GM23338 (cell line): ENCODE measurements at regions not wholly inside any gene's neighbourhood (a gene's known extent, or its start where the extent isn't known, plus 50 kb on each side); places are given as distances from the start of the nearest gene placed in this dataset.

Experiments
- ATAC-seq: fragments of 200-7000 bp; cut with Tn5 transposase; 3 replicates; pipeline ENCODE4 v1.9.1; 2020
- DNase-seq: peaks from one replicate; pipeline ENCODE4 v3.0.0-alpha.2; 2015; ENCODE audit warnings: low spot score
- H2AFZ ChIP-seq: fragments of 200-600 bp; sonication (generic); 2 replicates; pipeline ENCODE4 v1.8.0; 2016; ENCODE audit warnings: antibody characterized with exemption, mild to moderate bottlenecking, moderate library complexity
- H3F3A ChIP-seq: fragments of 200-600 bp; sonication (generic); replicated peaks from 2 replicates; pipeline ENCODE4 v1.8.0; 2017; ENCODE audit warnings: antibody characterized with exemption, mixed run types, low read depth
- H3K27ac ChIP-seq: fragments of 200-600 bp; sonication (generic); 2 replicates; pipeline ENCODE4 v1.6.1; 2016; ENCODE audit warnings: low read depth
- H3K27me3 ChIP-seq: fragments of 200-600 bp; sonication (generic); 2 replicates; pipeline ENCODE4 v1.8.0; 2016; ENCODE audit warnings: mild to moderate bottlenecking, mixed run types, moderate library complexity; ENCODE audit not compliant: insufficient read depth
- H3K36me3 ChIP-seq: fragments of 200-600 bp; sonication (generic); 2 replicates; pipeline ENCODE4 v1.8.0; 2016; ENCODE audit warnings: mild to moderate bottlenecking; ENCODE audit not compliant: insufficient read depth
- H3K4me1 ChIP-seq: fragments of 200-600 bp; sonication (generic); 2 replicates; pipeline ENCODE4 v1.8.0; 2016; ENCODE audit warnings: mild to moderate bottlenecking, moderate library complexity; ENCODE audit not compliant: insufficient read depth
- H3K4me2 ChIP-seq: fragments of 200-600 bp; sonication (generic); 2 replicates; pipeline ENCODE4 v1.7.1; 2017; ENCODE audit warnings: mixed run types
- H3K4me3 ChIP-seq: fragments of 200-600 bp; sonication (generic); 2 replicates; pipeline ENCODE4 v1.6.1; 2016; ENCODE audit warnings: mixed run types
- H3K79me2 ChIP-seq: fragments of 200-600 bp; sonication (generic); replicated peaks from 2 replicates; pipeline ENCODE4 v1.8.0; 2017; ENCODE audit warnings: mild to moderate bottlenecking; ENCODE audit not compliant: insufficient read depth
- H3K9me2 ChIP-seq: fragments of 200-600 bp; sonication (generic); 2 replicates; pipeline ENCODE4 v1.8.0; 2017; ENCODE audit not compliant: insufficient read depth
- H4K20me1 ChIP-seq: fragments of 200-600 bp; sonication (generic); replicated peaks from 2 replicates; pipeline ENCODE4 v1.8.0; 2017; ENCODE audit warnings: mild to moderate bottlenecking; ENCODE audit not compliant: insufficient read depth
- H3K27ac Mint-ChIP-seq: 2 replicates; pipeline ENCODE4 v1.8.0; 2020; ENCODE audit warnings: inconsistent platforms, mild to moderate bottlenecking, moderate library complexity, mixed read lengths
- H3K27me3 Mint-ChIP-seq: 3 replicates; pipeline ENCODE4 v1.8.0; 2022; ENCODE audit warnings: low read depth, mild to moderate bottlenecking, moderate library complexity, mixed read lengths, inconsistent platforms; ENCODE audit not compliant: insufficient read depth, poor library complexity
- H3K36me3 Mint-ChIP-seq: 3 replicates; pipeline ENCODE4 v1.8.0; 2021; ENCODE audit warnings: low read depth, mild to moderate bottlenecking, inconsistent platforms, moderate library complexity, mixed read lengths
- H3K4me1 Mint-ChIP-seq: 3 replicates; pipeline ENCODE4 v1.8.0; 2020; ENCODE audit warnings: mild to moderate bottlenecking, inconsistent platforms, mixed read lengths
- H3K4me3 Mint-ChIP-seq: 3 replicates; pipeline ENCODE4 v1.8.0; 2021; ENCODE audit warnings: moderate library complexity, mild to moderate bottlenecking, inconsistent platforms, mixed read lengths
- H3K9me3 Mint-ChIP-seq: 3 replicates; pipeline ENCODE4 v1.8.0; 2020; ENCODE audit warnings: moderate library complexity, mild to moderate bottlenecking, inconsistent platforms, mixed read lengths
- CREB1 ChIP-seq: fragments of 250-450 bp; sonication (Bioruptor Pico); IDR thresholded peaks from 2 replicates; pipeline ENCODE4 v1.5.0; 2020; ENCODE audit warnings: low read depth, mild to moderate bottlenecking, moderate library complexity
- CTCF ChIP-seq, 2 experiments: fragments of 200-600 bp in 1 of 2; sonication (generic) in 1 of 2; conservative IDR thresholded peaks; 2 replicates each; pipeline versions ENCODE4 v1.5.1 to v1.6.1; 2016 to 2017; ENCODE audit warnings: antibody characterized with exemption in 2 of 2, low read depth in 2 of 2, mild to moderate bottlenecking in 2 of 2, moderate library complexity in 1 of 2
- EZH2 ChIP-seq: fragments of 200-600 bp; sonication (generic); IDR thresholded peaks from one replicate; pipeline ENCODE4 v1.8.0; 2017; ENCODE audit warnings: antibody characterized with exemption, mild to moderate bottlenecking, low read depth; ENCODE audit not compliant: unreplicated experiment
- EZH2phosphoT487 ChIP-seq: fragments of 200-600 bp; sonication (generic); IDR thresholded peaks from one replicate; pipeline ENCODE4 v1.8.1; 2018; ENCODE audit warnings: antibody characterized with exemption; ENCODE audit not compliant: unreplicated experiment
- JUNB ChIP-seq: IDR thresholded peaks from one replicate; pipeline ENCODE4 v1.6.1; 2016; ENCODE audit warnings: antibody characterized with exemption; ENCODE audit not compliant: unreplicated experiment
- NANOG ChIP-seq: IDR thresholded peaks from 2 replicates; pipeline ENCODE4 v1.6.1; 2016; ENCODE audit warnings: antibody characterized with exemption, borderline replicate concordance
- REST ChIP-seq: IDR thresholded peaks from one replicate; pipeline ENCODE4 v1.6.1; 2018; ENCODE audit warnings: antibody characterized with exemption; ENCODE audit not compliant: unreplicated experiment
- STAT1 ChIP-seq: IDR thresholded peaks from one replicate; pipeline ENCODE4 v1.6.1; 2016; ENCODE audit warnings: antibody characterized with exemption; ENCODE audit not compliant: unreplicated experiment
- TF ChIP-seq, protein P1 (sequence below): IDR thresholded peaks from 2 replicates; pipeline ENCODE4 v1.6.1; 2016; ENCODE audit warnings: antibody characterized with exemption

DNA sequence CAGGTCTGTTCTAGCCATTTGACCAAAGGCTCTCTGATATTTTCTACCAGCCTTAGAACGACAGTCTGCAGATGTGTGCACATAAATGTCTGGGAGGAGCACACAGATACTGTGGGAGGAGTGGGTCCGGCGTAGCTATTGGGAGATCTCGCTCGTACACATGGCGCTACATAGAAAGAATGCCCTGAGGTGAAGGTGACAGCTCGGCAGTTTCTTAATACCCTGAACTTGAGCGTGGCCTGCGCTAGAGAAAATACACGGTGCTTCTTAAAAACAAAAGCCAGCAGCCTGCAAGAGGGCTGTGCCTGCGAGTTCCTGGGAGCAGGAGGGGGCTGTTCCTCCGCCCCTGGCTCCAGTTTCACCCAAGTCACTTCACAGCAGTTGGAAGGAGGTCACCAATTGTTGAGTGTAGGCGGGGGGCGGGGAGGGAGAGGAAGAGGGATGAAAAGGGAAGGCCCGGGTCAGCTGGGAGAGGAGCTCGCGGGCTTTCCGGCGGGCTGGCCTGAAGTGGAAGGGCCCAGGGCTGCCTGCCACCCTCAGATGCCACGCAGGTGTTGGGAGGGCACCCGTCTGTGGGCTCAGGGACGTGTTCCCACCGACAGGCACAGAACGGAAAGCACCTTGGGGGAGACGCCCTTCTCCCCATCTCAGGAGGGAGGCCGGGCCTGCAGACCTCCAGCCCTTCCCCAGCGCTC lies 124.7 kb upstream of the ZNF516 start (continued):
- TF ChIP-seq CTCF (conservative IDR thresholded peaks at IDR 0.05; ENCODE audit: low read depth in 2 of 2) (no peak), CREB1 (CRISPR knock-in tag) (no peak), JUNB (no peak), EZH2phosphoT487 (no peak), REST (no peak), EZH2 (no peak), NANOG (no peak)
- TF ChIP-seq, protein P1, sequence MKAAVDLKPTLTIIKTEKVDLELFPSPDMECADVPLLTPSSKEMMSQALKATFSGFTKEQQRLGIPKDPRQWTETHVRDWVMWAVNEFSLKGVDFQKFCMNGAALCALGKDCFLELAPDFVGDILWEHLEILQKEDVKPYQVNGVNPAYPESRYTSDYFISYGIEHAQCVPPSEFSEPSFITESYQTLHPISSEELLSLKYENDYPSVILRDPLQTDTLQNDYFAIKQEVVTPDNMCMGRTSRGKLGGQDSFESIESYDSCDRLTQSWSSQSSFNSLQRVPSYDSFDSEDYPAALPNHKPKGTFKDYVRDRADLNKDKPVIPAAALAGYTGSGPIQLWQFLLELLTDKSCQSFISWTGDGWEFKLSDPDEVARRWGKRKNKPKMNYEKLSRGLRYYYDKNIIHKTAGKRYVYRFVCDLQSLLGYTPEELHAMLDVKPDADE = no peak

GRCh38 chr18:76619261-76619620 lies 124.2 kb upstream of the ZNF516 start:
- Histone ChIP-seq H3F3A (peaks cover 8% of the 10 kb centered on the region; the same call in 1 of the 2 replicates), H4K20me1 (no peaks in the 10 kb centered on the region), H3K79me2 (no peaks in the 10 kb centered on the region), H3K27ac (no peak overlapping the region), H3K4me3 (peak overlapping the region; percentile 57), H3K36me3 (no peaks in the 10 kb centered on the region; the same call in 1 of the 2 replicates), H3K4me2 (peak overlapping the region; percentile 84), H3K9me2 (no peaks in the 10 kb centered on the region), H3K4me1 (peaks cover 42% of the 10 kb centered on the region), H2AFZ (peak overlapping the region; percentile 83), H3K27me3 (peaks cover 47% of the 10 kb centered on the region)
- no peaks in the 10 kb centered on the region; the same call in 2 of the 3 replicates for H3K9me3 Mint-ChIP-seq
- peaks cover 26% of the 10 kb centered on the region for H3K27me3 Mint-ChIP-seq
- H3K4me3 Mint-ChIP-seq = peak overlapping the region; percentile 80
- no peaks in the 10 kb centered on the region for H3K36me3 Mint-ChIP-seq
- no peak for TF ChIP-seq JUNB
- TF ChIP-seq STAT1 = no peak
- no peak for TF ChIP-seq REST
- no peak for TF ChIP-seq CREB1 (CRISPR knock-in tag)
- ATAC-seq (peak; percentile 17), DNase-seq (peak; percentile 42)
- peaks cover 50% of the 10 kb centered on the region for H3K4me1 Mint-ChIP-seq
- H3K27ac Mint-ChIP-seq = no peak overlapping the region
